ENCODE measurements at regions not wholly inside any gene's neighbourhood (a gene's known extent, or its start where the extent isn't known, plus 50 kb on each side); places are given as distances from the start of the nearest gene placed in this dataset.
A peak's percentile ranks its signal among the peaks of the same experiment; 100 is the strongest.

- Histone ChIP-seq H3K27ac (peak overlapping the region; percentile 46 to 79 (median 75)), H3K9me3 (no peaks in the 10 kb centered on the region), H3K27me3 (no peaks in the 10 kb centered on the region), H3K36me3 (no peaks in the 10 kb centered on the region), H3K4me1 (peaks cover 0 to 65% (median 39%) of the 10 kb centered on the region in 4 donors), H3K4me3 (no peak overlapping the region)
- intact Hi-C loops (cut with DNase I), result no loop called here
- no peak for DNase-seq
- no peak for TF ChIP-seq EP300 (IDR thresholded peaks at IDR 0.05)
- TF ChIP-seq POLR2AphosphoS5 (IDR thresholded peaks at IDR 0.05), result no peak
- no peak for TF ChIP-seq POLR2A (IDR thresholded peaks at IDR 0.05)
- TF ChIP-seq, protein P1, sequence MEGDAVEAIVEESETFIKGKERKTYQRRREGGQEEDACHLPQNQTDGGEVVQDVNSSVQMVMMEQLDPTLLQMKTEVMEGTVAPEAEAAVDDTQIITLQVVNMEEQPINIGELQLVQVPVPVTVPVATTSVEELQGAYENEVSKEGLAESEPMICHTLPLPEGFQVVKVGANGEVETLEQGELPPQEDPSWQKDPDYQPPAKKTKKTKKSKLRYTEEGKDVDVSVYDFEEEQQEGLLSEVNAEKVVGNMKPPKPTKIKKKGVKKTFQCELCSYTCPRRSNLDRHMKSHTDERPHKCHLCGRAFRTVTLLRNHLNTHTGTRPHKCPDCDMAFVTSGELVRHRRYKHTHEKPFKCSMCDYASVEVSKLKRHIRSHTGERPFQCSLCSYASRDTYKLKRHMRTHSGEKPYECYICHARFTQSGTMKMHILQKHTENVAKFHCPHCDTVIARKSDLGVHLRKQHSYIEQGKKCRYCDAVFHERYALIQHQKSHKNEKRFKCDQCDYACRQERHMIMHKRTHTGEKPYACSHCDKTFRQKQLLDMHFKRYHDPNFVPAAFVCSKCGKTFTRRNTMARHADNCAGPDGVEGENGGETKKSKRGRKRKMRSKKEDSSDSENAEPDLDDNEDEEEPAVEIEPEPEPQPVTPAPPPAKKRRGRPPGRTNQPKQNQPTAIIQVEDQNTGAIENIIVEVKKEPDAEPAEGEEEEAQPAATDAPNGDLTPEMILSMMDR (IDR thresholded peaks at IDR 0.05), result no peak
- WGBS, 2 donors, result 82 to 86% methylated on average over 3 of the region's 3 CpGs
Measured at GRCh38 chr7:25788961-25789620, 362.9 kb upstream of the NFE2L3 start.

DNA sequence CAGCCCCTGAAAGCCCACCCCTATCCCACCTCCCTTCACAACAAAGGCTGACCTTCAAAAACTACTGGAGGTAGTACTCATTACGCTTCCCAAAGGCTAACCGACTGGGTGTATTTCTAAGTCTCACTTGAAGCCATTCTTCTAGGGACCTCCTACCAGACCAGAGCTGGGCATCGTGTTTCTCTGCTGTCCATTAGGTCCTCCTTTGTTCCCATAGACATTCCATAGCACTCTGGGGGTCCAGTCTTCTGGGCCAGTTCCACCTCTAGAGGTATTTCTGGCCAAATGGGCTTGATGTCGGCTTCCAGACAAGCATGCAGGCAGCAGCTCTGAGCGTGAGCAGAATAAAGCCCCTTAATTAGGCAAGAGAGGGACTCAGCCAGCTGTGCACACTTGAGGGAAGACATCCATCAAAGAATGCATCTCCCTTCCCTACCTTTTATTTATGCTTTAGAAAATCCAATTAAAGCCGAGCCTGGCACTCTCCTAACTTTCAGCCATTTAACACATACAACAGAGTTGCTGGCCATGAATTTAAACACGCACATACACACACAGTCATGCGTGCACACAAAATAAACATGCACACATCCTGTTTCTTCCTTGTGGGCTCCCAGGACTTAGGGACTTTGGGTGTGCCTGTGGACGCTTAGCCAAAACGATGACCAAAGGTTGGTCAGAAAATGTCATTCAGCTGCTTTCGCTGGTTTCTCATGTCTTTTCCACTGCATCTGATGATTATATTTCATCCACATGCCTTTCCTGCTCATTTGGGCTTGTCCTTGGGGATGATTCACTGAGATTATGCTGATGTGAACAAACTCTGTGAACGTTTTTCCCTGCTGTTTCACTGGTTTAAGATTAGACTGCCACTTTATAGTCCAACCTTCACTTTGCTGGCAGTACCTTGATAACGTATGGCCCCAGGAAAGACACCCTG, 362.0 kb upstream of the NFE2L3 start:
- Histone ChIP-seq H3K4me1 (peaks cover 0 to 65% (median 40%) of the 10 kb centered on the region in 4 donors), H3K27ac (peak overlapping the region; percentile 46 to 79 (median 75)), H3K4me3 (no peak overlapping the region), H3K36me3 (no peaks in the 10 kb centered on the region), H3K27me3 (no peaks in the 10 kb centered on the region), H3K9me3 (no peaks in the 10 kb centered on the region)
- intact Hi-C loops (cut with DNase I), result no loop called here
- DNase-seq, result no peak
- WGBS, 2 donors, result 75 to 81% methylated on average over 13 of the region's 13 CpGs
- TF ChIP-seq EP300 (IDR thresholded peaks at IDR 0.05), result no peak
- TF ChIP-seq POLR2AphosphoS5 (IDR thresholded peaks at IDR 0.05), result no peak
- TF ChIP-seq, protein P1 (IDR thresholded peaks at IDR 0.05), result no peak
- no peak for TF ChIP-seq POLR2A (IDR thresholded peaks at IDR 0.05)

- no peak overlapping the region for H3K4me3 ChIP-seq
- 63 to 68% methylated on average over 4 of the region's 4 CpGs for WGBS, 2 donors
- no peak for TF ChIP-seq POLR2A (IDR thresholded peaks at IDR 0.05)
- TF ChIP-seq EP300 (IDR thresholded peaks at IDR 0.05), result no peak
- TF ChIP-seq POLR2AphosphoS5 (IDR thresholded peaks at IDR 0.05), result peak in 1 of 4 donors; percentile 12
- DNase-seq, result no peak
- H3K27ac ChIP-seq, result peak overlapping the region; percentile 46 to 79 (median 67)
- H3K27me3 ChIP-seq, result no peaks in the 10 kb centered on the region
- intact Hi-C loops (cut with DNase I), result no loop called here
- no peaks in the 10 kb centered on the region for H3K36me3 ChIP-seq
- peaks cover 0 to 65% (median 49%) of the 10 kb centered on the region in 4 donors for H3K4me1 ChIP-seq
- H3K9me3 ChIP-seq, result no peaks in the 10 kb centered on the region
Measured at GRCh38 chr7:25790963-25791362, 361.0 kb upstream of the NFE2L3 start.

DNA sequence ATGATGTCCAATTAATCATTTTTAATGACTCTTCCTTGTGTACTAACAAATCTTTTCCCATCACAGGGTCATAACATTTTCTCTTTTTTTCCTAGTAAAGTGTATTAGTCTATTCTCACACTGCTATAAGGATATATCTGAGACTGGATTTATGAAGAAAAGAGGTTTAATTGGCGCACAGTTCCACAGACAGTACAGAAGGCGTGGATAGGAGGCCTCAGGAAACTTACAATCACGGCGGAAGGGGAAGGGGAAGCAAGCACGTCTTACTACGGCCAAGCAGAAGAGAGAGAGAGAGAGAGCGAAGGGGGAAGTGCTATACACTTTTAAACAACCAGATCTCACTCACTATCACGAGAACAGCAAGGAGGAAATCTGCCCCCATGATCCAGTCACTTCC, 359.4 kb upstream of the NFE2L3 start:
- intact Hi-C loops (cut with DNase I), result no loop called here
- WGBS, 2 donors, result 82 to 95% methylated on average over 8 of the region's 8 CpGs
- TF ChIP-seq EP300 (IDR thresholded peaks at IDR 0.05), result no peak
- TF ChIP-seq POLR2A (IDR thresholded peaks at IDR 0.05), result no peak
- TF ChIP-seq, protein P1 (IDR thresholded peaks at IDR 0.05), result no peak
- TF ChIP-seq POLR2AphosphoS5 (IDR thresholded peaks at IDR 0.05), result no peak
- Histone ChIP-seq H3K36me3 (no peaks in the 10 kb centered on the region), H3K27ac (peak overlapping the region in 1 of 4 donors; percentile 44), H3K27me3 (no peaks in the 10 kb centered on the region), H3K4me1 (peaks cover 0 to 63% (median 38%) of the 10 kb centered on the region in 4 donors), H3K4me3 (no peak overlapping the region), H3K9me3 (no peaks in the 10 kb centered on the region)
- no peak for DNase-seq

- H3K4me3 ChIP-seq, result no peak overlapping the region
- WGBS, 2 donors, result 81 to 82% methylated on average over 2 of the region's 2 CpGs
- H3K4me1 ChIP-seq, result peaks cover 0 to 32% (median 23%) of the 10 kb centered on the region in 4 donors
- H3K9me3 ChIP-seq, result no peaks in the 10 kb centered on the region
- TF ChIP-seq, protein P1 (IDR thresholded peaks at IDR 0.05), result no peak
- peak in 1 of 4 donors; percentile 72 for TF ChIP-seq EP300 (IDR thresholded peaks at IDR 0.05)
- TF ChIP-seq POLR2AphosphoS5 (IDR thresholded peaks at IDR 0.05), result peak in 3 of 4 donors; percentile 48 to 69 (median 65)
- DNase-seq, result no peak
- H3K27me3 ChIP-seq, result no peaks in the 10 kb centered on the region
- no peaks in the 10 kb centered on the region for H3K36me3 ChIP-seq
- peak overlapping the region; percentile 48 to 79 (median 72) for H3K27ac ChIP-seq
- intact Hi-C loops (cut with DNase I), result no loop called here
Measured at GRCh38 chr7:25795824-25796235, 356.2 kb upstream of the NFE2L3 start.

Measured in sigmoid colon (tissue), 6 donors.